HCT116 (cell line): ENCODE measurements at regions not wholly inside any gene's neighbourhood (a gene's known extent, or its start where the extent isn't known, plus 50 kb on each side); places are given as distances from the start of the nearest gene placed in this dataset.

ENCODE experiments used
- ATF3 ChIP-seq: IDR thresholded peaks from 2 replicates; pipeline ENCODE4 v1.6.1; 2012
- CTCF ChIP-seq, 3 experiments: fragments of 200-600 bp in 1 of 3; sonication (generic) in 1 of 3; IDR thresholded peaks in 2 of 3; conservative IDR thresholded peaks in 1 of 3; 2 replicates each; pipeline ENCODE4 v1.5.1; 2012 to 2017; ENCODE audit warnings: low read depth in 2 of 3, low read length in 2 of 3, antibody characterized with exemption in 1 of 3, borderline replicate concordance in 1 of 3, control low read depth in 1 of 3, mild to moderate bottlenecking in 1 of 3, mixed read lengths in 1 of 3, mixed run types in 1 of 3, moderate library complexity in 1 of 3; ENCODE audit not compliant: insufficient read depth in 1 of 3
- EGR1 ChIP-seq: IDR thresholded peaks from 2 replicates; pipeline ENCODE4 v1.6.1; 2012; ENCODE audit warnings: low read depth
- ELF1 ChIP-seq: IDR thresholded peaks from 2 replicates; pipeline ENCODE4 v1.6.1; 2012; ENCODE audit warnings: low read depth, borderline replicate concordance
- EZH2 ChIP-seq: fragments of 200-600 bp; sonication (generic); IDR thresholded peaks from 2 replicates; pipeline ENCODE4 v1.6.1; 2017; ENCODE audit warnings: antibody characterized with exemption, mixed run types
- POLR2A ChIP-seq: IDR thresholded peaks from 2 replicates; pipeline ENCODE4 v1.7.0; 2011; ENCODE audit warnings: borderline replicate concordance; ENCODE audit not compliant: insufficient read depth, insufficient read length; ENCODE audit errors: extremely low read depth
- POLR2AphosphoS5 ChIP-seq: IDR thresholded peaks from 2 replicates; pipeline ENCODE4 v1.6.1; 2011; ENCODE audit warnings: mild to moderate bottlenecking, low read depth, low read length, moderate library complexity
- SIN3A ChIP-seq: IDR thresholded peaks from 2 replicates; pipeline ENCODE4 v1.6.1; 2012; ENCODE audit warnings: low read depth
- SP1 ChIP-seq: IDR thresholded peaks from 2 replicates; pipeline ENCODE4 v1.6.1; 2012; ENCODE audit warnings: low read depth
- SRF ChIP-seq: IDR thresholded peaks from 2 replicates; pipeline ENCODE4 v1.6.1; 2012; ENCODE audit warnings: low read depth
- YY1 ChIP-seq: IDR thresholded peaks from 2 replicates; pipeline ENCODE4 v1.6.1; 2011; ENCODE audit warnings: low read length, low read depth, moderate library complexity, mild to moderate bottlenecking; ENCODE audit not compliant: insufficient replicate concordance; ENCODE audit errors: extremely low read depth
- ZNF274 ChIP-seq: fragments of 200-500 bp; sonication (Bioruptor generic); IDR thresholded peaks from 2 replicates; pipeline ENCODE4 v1.6.1; 2014; ENCODE audit warnings: mild to moderate bottlenecking, low read depth, low read length, inconsistent platforms
- TF ChIP-seq, protein P1 (sequence below): IDR thresholded peaks from 2 replicates; pipeline ENCODE4 v1.6.1; 2012; ENCODE audit warnings: low read depth
- TF ChIP-seq, protein P2 (sequence below): IDR thresholded peaks from 2 replicates; pipeline ENCODE4 v1.6.1; 2012

DNA sequence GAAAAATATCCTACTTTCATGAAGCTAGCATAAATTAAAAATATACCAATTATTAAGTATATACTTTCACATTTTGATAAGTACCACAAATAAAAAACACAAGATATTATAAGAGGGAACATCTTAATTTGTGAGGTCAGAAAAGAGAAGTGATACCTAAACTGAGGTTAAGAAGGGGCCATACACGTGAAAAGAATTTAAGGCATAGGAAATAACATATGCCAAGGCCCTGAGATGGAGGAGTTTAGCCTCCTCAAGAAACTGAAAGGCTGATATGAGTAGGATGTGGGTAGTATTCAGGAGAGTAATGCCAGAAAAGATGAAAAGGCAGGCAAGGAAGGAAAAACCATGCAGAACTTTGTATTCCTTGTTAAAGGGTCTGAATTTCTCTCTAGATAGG lies 116.6 kb upstream of the HTR1E start:
- TF ChIP-seq POLR2AphosphoS5 (no peak), CTCF (IDR thresholded peaks at IDR 0.05 in 2 of 3, conservative IDR thresholded peaks at IDR 0.05 in 1 of 3; ENCODE audit: borderline replicate concordance in 1 of 3, insufficient read depth in 1 of 3, low read depth in 2 of 3, low read length in 2 of 3) (no peak), ELF1 (no peak), POLR2A (no peak), EZH2 (no peak), YY1 (no peak), SP1 (no peak), ZNF274 (no peak), SIN3A (no peak), SRF (no peak), ATF3 (no peak), EGR1 (no peak)
- TF ChIP-seq, protein P1, sequence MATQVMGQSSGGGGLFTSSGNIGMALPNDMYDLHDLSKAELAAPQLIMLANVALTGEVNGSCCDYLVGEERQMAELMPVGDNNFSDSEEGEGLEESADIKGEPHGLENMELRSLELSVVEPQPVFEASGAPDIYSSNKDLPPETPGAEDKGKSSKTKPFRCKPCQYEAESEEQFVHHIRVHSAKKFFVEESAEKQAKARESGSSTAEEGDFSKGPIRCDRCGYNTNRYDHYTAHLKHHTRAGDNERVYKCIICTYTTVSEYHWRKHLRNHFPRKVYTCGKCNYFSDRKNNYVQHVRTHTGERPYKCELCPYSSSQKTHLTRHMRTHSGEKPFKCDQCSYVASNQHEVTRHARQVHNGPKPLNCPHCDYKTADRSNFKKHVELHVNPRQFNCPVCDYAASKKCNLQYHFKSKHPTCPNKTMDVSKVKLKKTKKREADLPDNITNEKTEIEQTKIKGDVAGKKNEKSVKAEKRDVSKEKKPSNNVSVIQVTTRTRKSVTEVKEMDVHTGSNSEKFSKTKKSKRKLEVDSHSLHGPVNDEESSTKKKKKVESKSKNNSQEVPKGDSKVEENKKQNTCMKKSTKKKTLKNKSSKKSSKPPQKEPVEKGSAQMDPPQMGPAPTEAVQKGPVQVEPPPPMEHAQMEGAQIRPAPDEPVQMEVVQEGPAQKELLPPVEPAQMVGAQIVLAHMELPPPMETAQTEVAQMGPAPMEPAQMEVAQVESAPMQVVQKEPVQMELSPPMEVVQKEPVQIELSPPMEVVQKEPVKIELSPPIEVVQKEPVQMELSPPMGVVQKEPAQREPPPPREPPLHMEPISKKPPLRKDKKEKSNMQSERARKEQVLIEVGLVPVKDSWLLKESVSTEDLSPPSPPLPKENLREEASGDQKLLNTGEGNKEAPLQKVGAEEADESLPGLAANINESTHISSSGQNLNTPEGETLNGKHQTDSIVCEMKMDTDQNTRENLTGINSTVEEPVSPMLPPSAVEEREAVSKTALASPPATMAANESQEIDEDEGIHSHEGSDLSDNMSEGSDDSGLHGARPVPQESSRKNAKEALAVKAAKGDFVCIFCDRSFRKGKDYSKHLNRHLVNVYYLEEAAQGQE, result no peak
- TF ChIP-seq, protein P2, sequence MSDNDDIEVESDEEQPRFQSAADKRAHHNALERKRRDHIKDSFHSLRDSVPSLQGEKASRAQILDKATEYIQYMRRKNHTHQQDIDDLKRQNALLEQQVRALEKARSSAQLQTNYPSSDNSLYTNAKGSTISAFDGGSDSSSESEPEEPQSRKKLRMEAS, result no peak
